ENCODE measurements at regions not wholly inside any gene's neighbourhood (a gene's known extent, or its start where the extent isn't known, plus 50 kb on each side); places are given as distances from the start of the nearest gene placed in this dataset.
A peak's percentile ranks its signal among the peaks of the same experiment; 100 is the strongest.

- DNase-seq (ENCODE audit: low spot score) = no peak
Observed at GRCh38 chr9:89911721-89912604, 307.2 kb downstream of the GADD45G start.

GRCh38 chr9:89912605-89912953 lies 307.8 kb downstream of the GADD45G start:
- DNase-seq (ENCODE audit: low spot score) = no peak

GRCh38 chr9:89915187-89915586 lies 310.4 kb downstream of the GADD45G start:
- no peak for DNase-seq (ENCODE audit: low spot score)

- DNase-seq (ENCODE audit: low spot score) = no peak
Observed at GRCh38 chr9:89916001-89916597, 311.3 kb downstream of the GADD45G start.

- DNase-seq (ENCODE audit: low spot score) = no peak
Observed at GRCh38 chr9:89917861-89918260, 313.0 kb downstream of the GADD45G start.

GRCh38 chr9:89919171-89919681 lies 314.4 kb downstream of the GADD45G start:
- no peak for DNase-seq (ENCODE audit: low spot score)

GRCh38 chr9:89920131-89920530 lies 315.3 kb downstream of the GADD45G start:
- no peak for DNase-seq (ENCODE audit: low spot score)

GRCh38 chr9:89920951-89921350 lies 316.1 kb downstream of the GADD45G start:
- no peak for DNase-seq (ENCODE audit: low spot score)

- DNase-seq (ENCODE audit: low spot score) = no peak
Observed at GRCh38 chr9:89922099-89922498, 317.3 kb downstream of the GADD45G start.

- no peak for DNase-seq (ENCODE audit: low spot score)
Observed at GRCh38 chr9:89923174-89923573, 318.4 kb downstream of the GADD45G start.

- DNase-seq (ENCODE audit: low spot score) = peak; percentile 37
Observed at GRCh38 chr9:89923961-89924504, 319.2 kb downstream of the GADD45G start.

GRCh38 chr9:89924611-89925010 lies 319.8 kb downstream of the GADD45G start:
- no peak for DNase-seq (ENCODE audit: low spot score)

GRCh38 chr9:89926167-89926566 lies 321.4 kb downstream of the GADD45G start:
- DNase-seq (ENCODE audit: low spot score) = no peak

GRCh38 chr9:89926691-89927220 lies 321.9 kb downstream of the GADD45G start:
- no peak for DNase-seq (ENCODE audit: low spot score)

GRCh38 chr9:89928106-89928505 lies 323.3 kb downstream of the GADD45G start:
- no peak for DNase-seq (ENCODE audit: low spot score)

GRCh38 chr9:89928521-89929275 lies 323.9 kb downstream of the GADD45G start:
- no peak for DNase-seq (ENCODE audit: low spot score)

GRCh38 chr9:89929315-89929672 lies 324.5 kb downstream of the GADD45G start:
- DNase-seq (ENCODE audit: low spot score) = no peak

GRCh38 chr9:89929673-89930480 lies 325.1 kb downstream of the GADD45G start:
- DNase-seq (ENCODE audit: low spot score) = no peak

- DNase-seq (ENCODE audit: low spot score) = no peak
Observed at GRCh38 chr9:89933578-89933977, 328.8 kb downstream of the GADD45G start.

- no peak for DNase-seq (ENCODE audit: low spot score)
Observed at GRCh38 chr9:89935115-89935514, 330.3 kb downstream of the GADD45G start.

- DNase-seq (ENCODE audit: low spot score) = no peak
Observed at GRCh38 chr9:89935801-89936200, 331.0 kb downstream of the GADD45G start.
